ENCODE measurements at regions not wholly inside any gene's neighbourhood (a gene's known extent, or its start where the extent isn't known, plus 50 kb on each side); places are given as distances from the start of the nearest gene placed in this dataset.
A peak's percentile ranks its signal among the peaks of the same experiment; 100 is the strongest.
"Not testable (repeated sequence)": the region's sequence is repeated elsewhere in the genome, so short reads cannot be mapped to it uniquely, and the experiment has no call there.

GRCh38 chr15:22665059-22665702 is 121.3 kb upstream of the NIPA1 start:
- H3K9me3 ChIP-seq; H3K36me3 ChIP-seq; intact Hi-C loops (cut with DNase I); DNase-seq (ENCODE audit: extremely low spot score); H3K27me3 ChIP-seq: not testable (repeated sequence)
- 2% methylated on average over 9 of the region's 22 CpGs for WGBS
- H3K4me1 ChIP-seq = peaks cover 0 to 12% (median 2%) of the 10 kb centered on the region in 4 donors
- H3K4me3 ChIP-seq = peak overlapping the region; percentile 62 to 86 (median 70)
- peak; percentile 32 to 68 for TF ChIP-seq POLR2AphosphoS5 (IDR thresholded peaks at IDR 0.05)
- peak overlapping the region; percentile 91 to 95 (median 94) for H3K27ac ChIP-seq (replicated peaks in 1 of 4)

GRCh38 chr15:22665711-22666110 is 120.7 kb upstream of the NIPA1 start:
- H3K27me3 ChIP-seq; H3K9me3 ChIP-seq; intact Hi-C loops (cut with DNase I); DNase-seq (ENCODE audit: extremely low spot score); H3K36me3 ChIP-seq: not testable (repeated sequence)
- 11% methylated on average over 2 of the region's 2 CpGs for WGBS
- Histone ChIP-seq H3K4me1 (peaks cover 0 to 12% (median 2%) of the 10 kb centered on the region in 4 donors), H3K4me3 (peak overlapping the region; percentile 62 to 86 (median 70)), H3K27ac (replicated peaks in 1 of 4) (peak overlapping the region; percentile 91 to 95 (median 94))

GRCh38 chr15:22684786-22685185 is 101.7 kb upstream of the NIPA1 start:
- intact Hi-C loops (cut with DNase I); H3K4me3 ChIP-seq; DNase-seq (ENCODE audit: extremely low spot score); H3K27me3 ChIP-seq; H3K4me1 ChIP-seq; H3K9me3 ChIP-seq: not testable (repeated sequence)
- 21% methylated on average over 2 of the region's 2 CpGs for WGBS
- Histone ChIP-seq H3K27ac (replicated peaks in 1 of 4) (peak overlapping the region in 1 of 4 donors; percentile 26), H3K36me3 (peaks cover 0 to 16% (median 8%) of the 10 kb centered on the region in 4 donors)

GRCh38 chr15:22699881-22700280 is 86.6 kb upstream of the NIPA1 start:
- H3K36me3 ChIP-seq; H3K4me3 ChIP-seq; DNase-seq (ENCODE audit: extremely low spot score); intact Hi-C loops (cut with DNase I); H3K4me1 ChIP-seq; H3K27ac ChIP-seq (replicated peaks in 1 of 4); H3K9me3 ChIP-seq; H3K27me3 ChIP-seq: not testable (repeated sequence)
- 65% methylated on average over 2 of the region's 3 CpGs for WGBS

- H3K27ac ChIP-seq (replicated peaks in 1 of 4); H3K9me3 ChIP-seq; H3K36me3 ChIP-seq; DNase-seq (ENCODE audit: extremely low spot score); intact Hi-C loops (cut with DNase I); H3K27me3 ChIP-seq; H3K4me3 ChIP-seq: not testable (repeated sequence)
- peaks cover 0 to 10% (median 4%) of the 10 kb centered on the region in 4 donors for H3K4me1 ChIP-seq
- WGBS = 92% methylated on average over 18 of the region's 18 CpGs
These were observed 75.6 kb upstream of the NIPA1 start for GRCh38 chr15:22710831-22711341.

GRCh38 chr15:22713933-22714332 is 72.5 kb upstream of the NIPA1 start:
- H3K27me3 ChIP-seq; intact Hi-C loops (cut with DNase I); H3K36me3 ChIP-seq; DNase-seq (ENCODE audit: extremely low spot score); H3K9me3 ChIP-seq: not testable (repeated sequence)
- Histone ChIP-seq H3K4me3 (peak overlapping the region; percentile 50 to 58 (median 56)), H3K27ac (replicated peaks in 1 of 4) (peak overlapping the region in 3 of 4 donors; percentile 68 to 79 (median 77)), H3K4me1 (peaks cover 0 to 10% (median 4%) of the 10 kb centered on the region in 4 donors)
- 0% methylated on average over 1 of the region's 1 CpG for WGBS

GRCh38 chr15:22714358-22715132 is 71.9 kb upstream of the NIPA1 start:
- DNase-seq (ENCODE audit: extremely low spot score); H3K27me3 ChIP-seq; intact Hi-C loops (cut with DNase I); H3K36me3 ChIP-seq; H3K9me3 ChIP-seq: not testable (repeated sequence)
- 7% methylated on average over 3 of the region's 77 CpGs for WGBS
- Histone ChIP-seq H3K27ac (replicated peaks in 1 of 4) (peak overlapping the region; percentile 68 to 79 (median 74)), H3K4me1 (peaks cover 0 to 10% (median 4%) of the 10 kb centered on the region in 4 donors), H3K4me3 (peak overlapping the region; percentile 50 to 58 (median 56))

GRCh38 chr15:22715133-22715845 is 71.2 kb upstream of the NIPA1 start:
- peak overlapping the region; percentile 64 to 78 (median 72) for H3K27ac ChIP-seq (replicated peaks in 1 of 4)
- DNase-seq (ENCODE audit: extremely low spot score); H3K9me3 ChIP-seq; H3K36me3 ChIP-seq; H3K27me3 ChIP-seq; intact Hi-C loops (cut with DNase I): not testable (repeated sequence)
- H3K4me1 ChIP-seq = peaks cover 0 to 10% (median 4%) of the 10 kb centered on the region in 4 donors
- peak overlapping the region; percentile 49 to 58 (median 50) for H3K4me3 ChIP-seq
- WGBS = 45% methylated on average over 4 of the region's 32 CpGs
